Brain microvascular endothelial cell (primary cell): ENCODE measurements at regions not wholly inside any gene's neighbourhood (a gene's known extent, or its start where the extent isn't known, plus 50 kb on each side); places are given as distances from the start of the nearest gene placed in this dataset.

Experiments
- DNase-seq: peaks from one replicate; pipeline ENCODE4 v3.0.0-alpha.2; 2020
- H3K27ac ChIP-seq: fragments of 250-450 bp; sonication (Bioruptor Pico); 2 replicates; pipeline ENCODE4 v1.5.1; 2020; ENCODE audit warnings: mild to moderate bottlenecking, moderate library complexity
- H3K27me3 ChIP-seq: fragments of 250-450 bp; sonication (Bioruptor Pico); replicated peaks from 2 replicates; pipeline ENCODE4 v1.5.1; 2020; ENCODE audit warnings: mild to moderate bottlenecking
- H3K36me3 ChIP-seq: fragments of 250-450 bp; sonication (Bioruptor Pico); replicated peaks from 2 replicates; pipeline ENCODE4 v1.5.1; 2020; ENCODE audit warnings: mild to moderate bottlenecking
- H3K4me3 ChIP-seq: 2 replicates; pipeline ENCODE4 v1.5.1; 2011; ENCODE audit warnings: low read depth, mild to moderate bottlenecking, control low read depth, low read length, moderate library complexity
- CTCF ChIP-seq: IDR thresholded peaks from 2 replicates; pipeline ENCODE4 v1.5.1; 2011; ENCODE audit warnings: low read depth, mild to moderate bottlenecking, moderate library complexity, low read length, control low read depth, inconsistent platforms; ENCODE audit errors: missing control alignments
- in situ Hi-C: cut with HindIII; loops from 2 replicates; pipeline ENCODE4 v1.10.0; 2017; ENCODE audit warnings: low sequenced_read_pairs, low pct_ligation_motif_present

- no peak for TF ChIP-seq CTCF
- in situ Hi-C loops = no loop called here
- H3K36me3 ChIP-seq = no peaks in the 10 kb centered on the region
- no peaks in the 10 kb centered on the region for H3K27me3 ChIP-seq
- DNase-seq = no peak
- H3K27ac ChIP-seq = no peak overlapping the region
- no peak overlapping the region for H3K4me3 ChIP-seq
Observed at GRCh38 chr9:31629292-31629691, 755.2 kb upstream of the ACO1 start.

- no peaks in the 10 kb centered on the region for H3K27me3 ChIP-seq
- H3K36me3 ChIP-seq = no peaks in the 10 kb centered on the region
- no peak for TF ChIP-seq CTCF
- in situ Hi-C loops = no loop called here
- no peak overlapping the region for H3K27ac ChIP-seq
- DNase-seq = no peak
- H3K4me3 ChIP-seq = no peak overlapping the region
Observed at GRCh38 chr9:31637265-31637664, 747.2 kb upstream of the ACO1 start.

- H3K4me3 ChIP-seq = no peak overlapping the region
- H3K36me3 ChIP-seq = no peaks in the 10 kb centered on the region
- no peak for TF ChIP-seq CTCF
- DNase-seq = no peak
- no peaks in the 10 kb centered on the region for H3K27me3 ChIP-seq
- in situ Hi-C loops = no loop called here
- H3K27ac ChIP-seq = no peak overlapping the region
Observed at GRCh38 chr9:31637861-31638260, 746.6 kb upstream of the ACO1 start.

- Histone ChIP-seq H3K27ac (no peak overlapping the region), H3K36me3 (no peaks in the 10 kb centered on the region), H3K27me3 (no peaks in the 10 kb centered on the region), H3K4me3 (no peak overlapping the region)
- TF ChIP-seq CTCF = no peak
- no peak for DNase-seq
- in situ Hi-C loops = no loop called here
Observed at GRCh38 chr9:31639451-31639850, 745.0 kb upstream of the ACO1 start.

- TF ChIP-seq CTCF = no peak
- Histone ChIP-seq H3K4me3 (no peak overlapping the region), H3K27me3 (no peaks in the 10 kb centered on the region), H3K27ac (no peak overlapping the region), H3K36me3 (no peaks in the 10 kb centered on the region)
- in situ Hi-C loops = no loop called here
- DNase-seq = no peak
Observed at GRCh38 chr9:31669311-31669710, 715.1 kb upstream of the ACO1 start.

GRCh38 chr9:31671011-31671410 is 713.4 kb upstream of the ACO1 start:
- Histone ChIP-seq H3K27me3 (no peaks in the 10 kb centered on the region), H3K4me3 (no peak overlapping the region), H3K27ac (no peak overlapping the region), H3K36me3 (no peaks in the 10 kb centered on the region)
- in situ Hi-C loops = no loop called here
- no peak for TF ChIP-seq CTCF
- no peak for DNase-seq
